WERI-Rb-1 (cell line): ENCODE measurements at regions not wholly inside any gene's neighbourhood (a gene's known extent, or its start where the extent isn't known, plus 50 kb on each side); places are given as distances from the start of the nearest gene placed in this dataset.

Experiments used
- DNase-seq: peaks from one replicate; pipeline ENCODE4 v3.0.0-alpha.2; 2020
- H3K27ac ChIP-seq: fragments of 250-450 bp; sonication (Bioruptor Pico); 2 replicates; pipeline ENCODE4 v1.5.1; 2020; ENCODE audit warnings: mild to moderate bottlenecking, moderate library complexity
- H3K27me3 ChIP-seq: fragments of 250-450 bp; sonication (Bioruptor Pico); 2 replicates; pipeline ENCODE4 v1.5.1; 2021; ENCODE audit warnings: mild to moderate bottlenecking, low read depth, moderate library complexity; ENCODE audit not compliant: insufficient read depth, severe bottlenecking
- H3K36me3 ChIP-seq: fragments of 250-450 bp; sonication (Bioruptor Pico); 2 replicates; pipeline ENCODE4 v1.5.1; 2020; ENCODE audit warnings: mild to moderate bottlenecking, moderate library complexity
- H3K4me3 ChIP-seq: 2 replicates; pipeline ENCODE4 v1.5.1; 2011; ENCODE audit warnings: low read depth, mild to moderate bottlenecking, control low read depth, low read length
- H3K9me3 ChIP-seq: fragments of 250-450 bp; sonication (Bioruptor Pico); 2 replicates; pipeline ENCODE4 v1.5.1; 2021; ENCODE audit warnings: mild to moderate bottlenecking, moderate library complexity; ENCODE audit not compliant: severe bottlenecking
- CTCF ChIP-seq: IDR thresholded peaks from 2 replicates; pipeline ENCODE4 v1.5.1; 2011; ENCODE audit warnings: low read depth, mild to moderate bottlenecking, control low read depth, inconsistent platforms, low read length

DNA sequence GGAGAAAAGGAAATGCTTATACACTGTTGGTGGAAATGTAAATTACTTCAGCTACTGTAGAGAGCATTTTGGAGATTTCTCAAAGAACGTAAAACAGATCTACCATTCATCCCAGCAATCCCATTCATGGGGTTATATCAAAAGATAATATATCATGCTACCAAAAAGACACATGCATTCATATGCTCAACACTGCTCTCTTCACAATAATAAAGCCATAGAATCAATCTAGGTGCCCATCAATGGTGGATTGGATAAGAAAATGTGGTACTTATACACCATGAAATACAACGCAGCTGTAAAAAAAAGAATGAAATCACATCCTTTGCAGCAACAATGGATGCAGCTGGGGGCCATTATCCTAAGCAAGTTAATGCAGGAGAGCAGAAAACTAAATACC lies 1487.7 kb upstream of the SEL1L start:
- H3K4me3 ChIP-seq: no peak overlapping the region
- H3K27ac ChIP-seq: no peak overlapping the region
- DNase-seq: no peak
- H3K9me3 ChIP-seq: no peaks in the 10 kb centered on the region
- H3K36me3 ChIP-seq: no peaks in the 10 kb centered on the region
- no peak for TF ChIP-seq CTCF
- H3K27me3 ChIP-seq: no peaks in the 10 kb centered on the region

GRCh38 chr14:83023369-83023768 lies 1489.7 kb upstream of the SEL1L start:
- no peak for TF ChIP-seq CTCF
- H3K27ac ChIP-seq: no peak overlapping the region
- H3K36me3 ChIP-seq: no peaks in the 10 kb centered on the region
- no peaks in the 10 kb centered on the region for H3K9me3 ChIP-seq
- H3K27me3 ChIP-seq: no peaks in the 10 kb centered on the region
- DNase-seq: no peak
- no peak overlapping the region for H3K4me3 ChIP-seq

GRCh38 chr14:83041224-83041623 lies 1507.6 kb upstream of the SEL1L start:
- H3K4me3 ChIP-seq: no peak overlapping the region
- no peak overlapping the region for H3K27ac ChIP-seq
- H3K27me3 ChIP-seq: no peaks in the 10 kb centered on the region
- no peaks in the 10 kb centered on the region for H3K9me3 ChIP-seq
- TF ChIP-seq CTCF: no peak
- no peak for DNase-seq
- H3K36me3 ChIP-seq: no peaks in the 10 kb centered on the region

DNA sequence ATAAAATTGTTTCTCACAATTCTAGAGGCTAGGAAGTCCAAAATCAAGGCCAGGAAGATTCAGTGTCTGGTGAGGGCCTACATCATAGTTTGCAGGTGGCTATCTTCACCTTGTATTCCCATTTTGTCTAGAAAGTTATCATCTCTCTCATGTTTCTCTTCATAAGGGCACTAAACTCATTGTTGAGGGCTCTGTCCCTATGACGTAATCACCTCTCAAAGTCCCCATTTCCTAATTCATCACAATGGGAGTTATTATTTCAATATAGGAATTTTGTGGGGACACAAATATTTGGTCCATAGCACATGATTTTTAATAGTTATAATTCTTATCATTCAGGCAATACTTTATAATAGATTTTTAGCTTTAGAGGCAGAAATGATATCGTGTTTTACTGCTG lies 1509.2 kb upstream of the SEL1L start:
- Histone ChIP-seq H3K9me3 (no peaks in the 10 kb centered on the region), H3K27me3 (no peaks in the 10 kb centered on the region), H3K27ac (no peak overlapping the region), H3K36me3 (no peaks in the 10 kb centered on the region), H3K4me3 (no peak overlapping the region)
- no peak for TF ChIP-seq CTCF
- DNase-seq: no peak

GRCh38 chr14:83044001-83044400 lies 1510.3 kb upstream of the SEL1L start:
- no peak for TF ChIP-seq CTCF
- Histone ChIP-seq H3K27me3 (no peaks in the 10 kb centered on the region), H3K36me3 (no peaks in the 10 kb centered on the region), H3K9me3 (no peaks in the 10 kb centered on the region), H3K4me3 (no peak overlapping the region), H3K27ac (no peak overlapping the region)
- no peak for DNase-seq

- no peak for TF ChIP-seq CTCF
- H3K9me3 ChIP-seq: no peaks in the 10 kb centered on the region
- no peaks in the 10 kb centered on the region for H3K36me3 ChIP-seq
- H3K27me3 ChIP-seq: no peaks in the 10 kb centered on the region
- H3K4me3 ChIP-seq: no peak overlapping the region
- DNase-seq: no peak
- no peak overlapping the region for H3K27ac ChIP-seq
Measured at GRCh38 chr14:83047059-83047830, 1513.6 kb upstream of the SEL1L start.
